ENCODE measurements at regions not wholly inside any gene's neighbourhood (a gene's known extent, or its start where the extent isn't known, plus 50 kb on each side); places are given as distances from the start of the nearest gene placed in this dataset.

- H3K36me3 ChIP-seq, result no peaks in the 10 kb centered on the region
- no peak overlapping the region for H3K4me3 ChIP-seq (ENCODE audit: low read depth in 1 of 2, low read length in 1 of 2)
- no peak for TF ChIP-seq CTCF (IDR thresholded peaks at IDR 0.05)
- no peaks in the 10 kb centered on the region for H3K4me1 ChIP-seq (ENCODE audit: control insufficient read depth in 1 of 2, insufficient read depth in 1 of 2, low read depth in 1 of 2, low read length in 1 of 2)
- peaks cover 10% of the 10 kb centered on the region for H3K9me3 ChIP-seq
- no peak overlapping the region for H3K27ac ChIP-seq
- H3K27me3 ChIP-seq, result peaks cover 4% of the 10 kb centered on the region
These were observed 73.4 kb upstream of the BRD7 start for GRCh38 chr16:50442221-50442620.

- peaks cover 4% of the 10 kb centered on the region for H3K27me3 ChIP-seq
- no peaks in the 10 kb centered on the region for H3K4me1 ChIP-seq (ENCODE audit: control insufficient read depth in 1 of 2, insufficient read depth in 1 of 2, low read depth in 1 of 2, low read length in 1 of 2)
- no peak overlapping the region for H3K27ac ChIP-seq
- H3K4me3 ChIP-seq (ENCODE audit: low read depth in 1 of 2, low read length in 1 of 2), result no peak overlapping the region
- peaks cover 10% of the 10 kb centered on the region for H3K9me3 ChIP-seq
- H3K36me3 ChIP-seq, result no peaks in the 10 kb centered on the region
- TF ChIP-seq CTCF (IDR thresholded peaks at IDR 0.05), result no peak
These were observed 72.8 kb upstream of the BRD7 start for GRCh38 chr16:50441486-50442157.

- TF ChIP-seq CTCF (IDR thresholded peaks at IDR 0.05), result no peak
- Histone ChIP-seq H3K27ac (no peak overlapping the region), H3K4me3 (ENCODE audit: low read depth in 1 of 2, low read length in 1 of 2) (no peak overlapping the region), H3K36me3 (no peaks in the 10 kb centered on the region), H3K9me3 (peaks cover 10% of the 10 kb centered on the region), H3K27me3 (peaks cover 4% of the 10 kb centered on the region), H3K4me1 (ENCODE audit: control insufficient read depth in 1 of 2, insufficient read depth in 1 of 2, low read depth in 1 of 2, low read length in 1 of 2) (no peaks in the 10 kb centered on the region)
These were observed 72.2 kb upstream of the BRD7 start for GRCh38 chr16:50440991-50441390.

DNA sequence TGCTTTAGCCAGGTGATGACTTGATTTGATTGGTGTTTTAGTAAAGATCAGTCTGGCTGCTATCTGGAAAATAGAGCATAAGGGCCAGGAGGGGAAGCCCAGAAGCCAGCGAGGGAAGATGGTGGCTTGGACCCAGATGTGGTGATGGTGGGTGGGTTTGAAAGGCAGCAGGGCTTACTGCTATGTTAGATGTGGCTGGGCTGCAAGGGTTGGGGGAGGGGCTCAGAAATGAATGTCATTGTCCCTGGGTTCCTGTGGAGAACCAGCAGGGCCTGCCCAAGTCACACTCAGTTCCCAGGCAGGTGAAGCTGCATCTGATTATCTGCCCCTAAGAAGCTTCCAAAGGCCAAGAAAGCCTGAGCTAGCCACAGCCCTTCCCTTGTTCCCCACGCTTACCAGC is 71.7 kb upstream of the BRD7 start:
- H3K4me3 ChIP-seq (ENCODE audit: low read depth in 1 of 2, low read length in 1 of 2), result no peak overlapping the region
- H3K27me3 ChIP-seq, result peaks cover 4% of the 10 kb centered on the region
- no peak for TF ChIP-seq CTCF (IDR thresholded peaks at IDR 0.05)
- H3K27ac ChIP-seq, result no peak overlapping the region
- peaks cover 10% of the 10 kb centered on the region for H3K9me3 ChIP-seq
- H3K36me3 ChIP-seq, result no peaks in the 10 kb centered on the region
- H3K4me1 ChIP-seq (ENCODE audit: control insufficient read depth in 1 of 2, insufficient read depth in 1 of 2, low read depth in 1 of 2, low read length in 1 of 2), result no peaks in the 10 kb centered on the region

- Histone ChIP-seq H3K27me3 (peaks cover 11% of the 10 kb centered on the region), H3K27ac (no peak overlapping the region), H3K4me3 (ENCODE audit: low read depth in 1 of 2, low read length in 1 of 2) (no peak overlapping the region), H3K36me3 (no peaks in the 10 kb centered on the region), H3K4me1 (ENCODE audit: control insufficient read depth in 1 of 2, insufficient read depth in 1 of 2, low read depth in 1 of 2, low read length in 1 of 2) (no peaks in the 10 kb centered on the region), H3K9me3 (peaks cover 10% of the 10 kb centered on the region)
- no peak for TF ChIP-seq CTCF (IDR thresholded peaks at IDR 0.05)
These were observed 69.1 kb upstream of the BRD7 start for GRCh38 chr16:50437769-50438437.
